HG03520 (cell line): ENCODE measurements at regions not wholly inside any gene's neighbourhood (a gene's known extent, or its start where the extent isn't known, plus 50 kb on each side); places are given as distances from the start of the nearest gene placed in this dataset.
"Not testable (repeated sequence)": the region's sequence is repeated elsewhere in the genome, so short reads cannot be mapped to it uniquely, and the experiment has no call there.

Source experiments
- ATAC-seq: cut with Tn5 transposase; IDR thresholded peaks from one replicate; pipeline ENCODE4 v1.9.1; 2021; ENCODE audit warnings: mild to moderate bottlenecking, moderate library complexity; ENCODE audit not compliant: unreplicated experiment

DNA sequence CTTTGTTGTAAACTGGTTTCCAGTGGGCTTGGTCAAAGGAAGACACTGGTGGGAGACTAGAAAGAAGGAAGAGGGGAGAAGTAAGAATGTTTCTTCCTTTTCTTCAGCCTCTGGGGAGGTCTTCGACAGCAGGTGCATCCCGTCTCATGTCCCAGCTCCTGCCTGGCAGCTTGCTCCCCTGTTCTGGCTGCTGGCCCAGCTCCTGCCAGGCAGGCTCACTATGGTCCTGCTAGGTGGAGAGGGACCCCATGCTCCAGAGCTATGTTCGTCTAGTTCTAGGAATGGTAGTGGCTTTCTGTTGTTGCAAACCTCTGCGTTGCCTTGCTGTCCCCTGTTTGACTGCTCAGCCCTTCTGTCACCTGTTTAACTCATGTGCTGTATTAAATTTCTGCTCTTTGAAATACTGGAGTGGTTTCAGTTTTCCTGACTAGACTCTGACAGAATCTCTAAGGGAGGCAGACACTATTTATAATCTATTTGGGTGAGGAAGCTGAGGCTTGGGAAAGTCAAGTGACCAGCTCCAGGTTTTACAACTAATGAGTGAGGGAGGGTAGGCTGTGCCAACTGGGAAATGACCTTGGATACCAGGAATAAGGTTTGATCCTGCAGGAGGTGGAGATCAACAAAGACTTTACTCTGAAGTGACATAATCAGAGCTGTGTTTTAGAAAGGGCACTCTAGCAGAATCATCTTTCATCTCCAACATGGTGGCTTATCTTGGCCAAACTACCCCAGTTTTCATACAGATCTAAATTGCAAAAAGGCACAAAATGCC, 94.7 kb upstream of the DDHD1 start:
- no peak for ATAC-seq

DNA sequence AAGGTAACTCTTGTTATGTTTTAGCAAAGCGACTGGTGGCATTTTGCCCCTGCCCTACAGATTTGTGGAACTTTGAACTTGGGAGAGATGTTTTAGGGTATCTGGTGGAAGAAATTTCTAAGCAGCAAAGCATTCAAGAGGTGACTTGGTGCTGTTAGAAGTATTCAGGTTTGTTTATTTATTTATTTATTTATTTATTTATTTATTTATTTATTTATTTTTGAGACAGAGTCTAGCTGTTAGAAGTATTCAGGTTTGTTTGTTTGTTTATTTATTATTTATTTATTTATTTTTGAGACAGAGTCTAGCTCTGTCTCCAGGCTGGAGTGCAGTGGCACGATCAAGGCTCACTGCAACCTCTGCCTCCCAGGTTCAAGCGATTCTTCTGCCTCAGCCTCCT, 89.8 kb upstream of the DDHD1 start:
- ATAC-seq = not testable (repeated sequence)

- no peak for ATAC-seq
Observed at GRCh38 chr14:53237488-53237887, 84.4 kb upstream of the DDHD1 start.

- no peak for ATAC-seq
Observed at GRCh38 chr14:53236708-53237107, 83.6 kb upstream of the DDHD1 start.

- no peak for ATAC-seq
Observed at GRCh38 chr14:53231171-53231570, 78.0 kb upstream of the DDHD1 start.

DNA sequence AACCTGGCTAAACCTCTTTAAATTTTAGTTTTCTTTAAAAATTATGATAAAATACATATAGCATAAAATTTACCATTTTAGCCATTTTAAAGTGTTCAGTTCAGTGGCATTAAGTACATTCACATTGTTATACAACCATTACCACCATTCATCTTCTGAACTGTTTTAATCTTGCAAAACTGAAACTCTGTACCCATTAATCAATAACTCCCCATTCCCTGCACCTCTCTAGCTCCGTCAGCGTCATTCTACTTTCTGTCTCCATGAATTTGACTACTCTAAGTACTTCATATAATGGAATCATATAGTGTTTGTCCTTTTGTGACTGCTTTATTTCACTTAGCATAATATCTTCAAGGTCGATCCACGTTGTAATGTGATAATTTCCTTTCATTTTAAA, 75.8 kb upstream of the DDHD1 start:
- no peak for ATAC-seq

DNA sequence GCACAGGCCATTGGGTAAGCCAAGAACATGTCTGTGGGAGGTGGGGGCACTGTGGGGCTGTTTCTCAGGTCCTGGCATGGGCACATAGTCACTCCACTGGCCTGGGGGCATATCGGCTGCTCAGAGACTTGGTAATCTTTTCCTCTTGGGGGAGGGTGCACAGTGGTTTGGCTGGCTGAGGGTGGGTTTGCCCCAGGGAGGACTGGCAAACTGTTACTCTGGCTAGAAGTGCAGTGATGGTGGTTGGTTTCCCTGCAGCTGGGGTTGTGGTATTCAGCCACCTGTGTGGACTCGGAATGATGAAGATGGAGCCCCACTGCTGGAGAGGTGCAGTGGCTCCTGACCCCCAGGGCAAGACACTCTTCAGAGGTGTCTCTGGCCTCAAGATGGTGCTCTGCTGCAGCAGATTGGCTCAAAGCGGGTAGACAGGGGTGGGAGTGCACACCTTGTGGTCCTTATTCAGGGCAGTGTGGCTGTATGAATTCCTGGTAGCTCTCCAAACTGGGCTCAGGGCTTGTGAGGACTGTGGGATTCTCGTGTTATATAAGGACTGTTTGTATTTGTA, 74.1 kb upstream of the DDHD1 start:
- no peak for ATAC-seq

DNA sequence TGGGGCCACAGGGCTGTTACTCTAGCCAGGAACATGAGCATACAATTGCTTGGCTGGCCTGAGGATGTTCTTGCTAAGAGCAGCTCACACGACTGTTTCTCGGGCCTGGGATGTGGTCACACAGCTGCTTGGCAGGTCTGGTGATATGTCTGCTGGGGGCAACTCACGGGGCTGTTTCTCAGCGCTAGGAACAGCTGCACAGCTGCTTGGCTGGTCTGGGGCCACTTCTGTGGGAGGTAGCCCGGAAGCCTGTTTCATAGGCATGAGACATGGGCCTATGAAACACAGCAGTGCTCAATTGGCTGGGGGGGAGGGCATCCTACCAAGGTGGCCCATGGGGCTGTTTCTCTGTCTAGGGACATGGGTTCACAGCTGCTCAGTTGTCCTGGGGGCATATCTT, 73.4 kb upstream of the DDHD1 start:
- ATAC-seq = no peak

DNA sequence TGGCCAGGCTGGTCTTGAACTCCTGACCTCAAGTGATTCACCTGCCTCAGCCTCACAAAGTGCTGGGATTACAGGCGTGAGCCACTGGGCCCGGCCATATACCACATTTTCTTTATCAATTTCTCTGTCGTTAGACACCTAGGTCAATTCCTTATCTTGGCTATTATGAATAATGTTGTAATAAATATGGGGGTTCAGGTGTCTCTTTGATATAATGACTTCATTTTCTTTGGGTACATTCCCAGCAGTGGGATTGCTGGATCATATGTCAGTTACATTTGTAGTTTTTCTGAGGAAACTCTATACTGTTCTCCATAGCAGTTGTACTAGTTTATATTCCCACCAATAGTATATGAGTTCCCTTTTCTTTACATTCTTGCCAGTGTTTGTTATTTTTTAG, 67.8 kb upstream of the DDHD1 start:
- no peak for ATAC-seq

DNA sequence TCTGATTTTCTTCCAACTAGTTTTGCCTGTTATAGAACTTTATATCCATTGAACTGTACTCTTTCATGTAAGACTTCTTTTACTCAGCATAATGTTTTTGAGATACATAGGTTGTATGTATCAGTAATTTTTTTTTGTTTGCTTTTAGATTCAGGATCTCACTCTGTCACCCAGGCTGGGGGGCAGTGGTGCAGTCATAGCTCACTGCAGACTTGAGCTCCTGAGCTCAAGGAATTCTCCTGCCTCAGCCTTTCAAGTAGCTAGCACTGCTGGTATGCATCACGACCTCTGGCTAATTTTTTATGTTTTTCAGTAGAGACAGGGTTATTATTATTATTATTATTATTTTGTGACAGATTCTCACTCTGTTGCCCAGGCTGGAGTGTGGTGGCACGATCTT, 65.0 kb upstream of the DDHD1 start:
- no peak for ATAC-seq

DNA sequence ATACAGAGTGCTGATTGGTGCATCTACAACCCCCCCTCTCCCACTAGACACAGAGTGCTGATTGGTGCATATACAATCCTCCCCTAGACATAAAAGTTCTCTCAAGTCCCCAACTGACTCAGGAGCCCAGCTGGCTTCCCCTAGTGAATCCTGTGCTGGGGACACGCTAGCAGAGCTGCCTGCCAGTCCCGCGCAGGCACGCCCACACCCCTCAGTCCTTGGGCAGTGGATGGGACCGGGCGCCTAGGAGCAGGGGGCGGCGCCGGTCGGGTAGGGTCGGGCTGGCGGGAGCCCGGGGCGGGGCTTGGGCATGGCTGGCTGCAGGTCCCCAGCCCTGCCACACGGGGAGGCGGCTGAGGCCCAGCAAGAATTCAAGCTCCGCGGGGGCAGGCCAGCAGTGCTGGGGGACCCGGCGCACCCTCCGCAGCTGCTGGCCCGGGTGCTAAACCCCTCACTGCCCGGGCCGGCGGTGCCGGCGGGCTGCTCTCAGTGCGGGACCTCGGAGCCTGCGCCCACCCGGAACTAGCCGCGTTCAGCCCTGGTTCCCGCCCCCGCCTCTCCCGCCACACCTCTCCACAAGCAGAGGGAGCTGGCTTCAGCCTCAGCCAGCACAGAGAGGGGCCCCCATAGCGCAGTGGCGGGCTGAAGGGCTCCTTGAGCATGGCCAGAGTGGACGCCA, 64.3 kb upstream of the DDHD1 start:
- ATAC-seq = peak; percentile 98

DNA sequence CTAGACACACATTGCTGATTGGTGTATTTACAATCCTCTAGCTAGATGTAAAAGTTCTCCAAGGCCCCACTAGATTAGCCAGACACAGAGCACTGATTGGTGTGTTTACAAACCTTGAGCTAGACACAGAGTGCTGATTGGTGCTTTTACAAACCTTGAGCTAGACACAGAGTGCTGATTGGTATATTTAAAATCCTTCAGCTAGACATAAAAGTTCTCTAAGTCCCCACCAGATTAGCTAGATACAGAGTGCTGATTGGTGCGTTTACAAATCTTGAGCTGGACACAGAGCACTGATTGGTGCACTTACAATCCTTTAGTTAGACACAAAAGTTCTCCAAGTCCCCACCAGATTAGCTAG, 63.8 kb upstream of the DDHD1 start:
- ATAC-seq = not testable (repeated sequence)

DNA sequence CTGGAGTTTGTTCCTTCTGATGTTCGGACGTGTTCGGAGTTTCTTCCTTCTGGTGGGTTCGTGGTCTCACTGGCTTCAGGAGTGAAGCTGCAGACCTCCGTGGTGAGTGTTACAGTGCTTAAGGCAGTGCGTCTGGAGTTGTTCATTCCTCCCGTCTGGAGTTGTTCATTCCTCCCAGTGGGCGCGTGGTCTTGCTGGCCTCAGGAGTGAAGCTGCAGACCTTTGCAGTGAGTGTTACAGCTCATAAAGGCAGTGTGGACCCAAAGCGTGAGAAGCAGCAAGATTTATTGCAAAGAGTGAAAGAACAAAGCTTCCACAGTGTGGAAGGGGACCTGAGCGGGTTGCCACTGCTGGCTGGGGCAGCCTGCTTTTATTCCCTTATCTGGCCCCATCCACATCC, 63.4 kb upstream of the DDHD1 start:
- ATAC-seq = not testable (repeated sequence)

DNA sequence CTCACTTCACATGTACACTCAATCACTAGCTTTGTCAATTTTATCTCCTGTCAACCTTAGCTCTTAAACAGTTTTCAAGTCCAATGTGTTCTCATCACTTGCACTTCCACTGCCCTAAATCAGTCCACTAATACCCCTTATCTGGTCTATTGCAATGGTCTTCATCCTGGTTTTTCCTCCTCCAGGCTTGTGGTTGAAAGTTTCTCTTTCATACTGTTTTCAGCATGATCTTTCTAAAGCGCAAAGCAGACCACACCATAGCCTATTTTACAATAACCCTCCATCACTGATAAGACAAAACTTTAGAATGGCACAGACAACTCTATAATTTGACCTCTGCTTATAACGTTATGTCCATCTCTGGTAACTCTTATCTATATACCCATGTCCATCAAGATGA, 62.0 kb upstream of the DDHD1 start:
- ATAC-seq = no peak

GRCh38 chr14:53214384-53214783, 61.3 kb upstream of the DDHD1 start:
- no peak for ATAC-seq

GRCh38 chr14:53213761-53214160, 60.6 kb upstream of the DDHD1 start:
- no peak for ATAC-seq

GRCh38 chr14:53209370-53209769, 56.2 kb upstream of the DDHD1 start:
- ATAC-seq = no peak
